Inflammatory macrophage (primary cell): ENCODE measurements at regions not wholly inside any gene's neighbourhood (a gene's known extent, or its start where the extent isn't known, plus 50 kb on each side); places are given as distances from the start of the nearest gene placed in this dataset.
A peak's percentile ranks its signal among the peaks of the same experiment; 100 is the strongest.

ENCODE experiments used
- DNase-seq, 2 donors: peaks; one replicate each; pipeline ENCODE4 v3.0.0-alpha.2; 2020 to 2022

DNA sequence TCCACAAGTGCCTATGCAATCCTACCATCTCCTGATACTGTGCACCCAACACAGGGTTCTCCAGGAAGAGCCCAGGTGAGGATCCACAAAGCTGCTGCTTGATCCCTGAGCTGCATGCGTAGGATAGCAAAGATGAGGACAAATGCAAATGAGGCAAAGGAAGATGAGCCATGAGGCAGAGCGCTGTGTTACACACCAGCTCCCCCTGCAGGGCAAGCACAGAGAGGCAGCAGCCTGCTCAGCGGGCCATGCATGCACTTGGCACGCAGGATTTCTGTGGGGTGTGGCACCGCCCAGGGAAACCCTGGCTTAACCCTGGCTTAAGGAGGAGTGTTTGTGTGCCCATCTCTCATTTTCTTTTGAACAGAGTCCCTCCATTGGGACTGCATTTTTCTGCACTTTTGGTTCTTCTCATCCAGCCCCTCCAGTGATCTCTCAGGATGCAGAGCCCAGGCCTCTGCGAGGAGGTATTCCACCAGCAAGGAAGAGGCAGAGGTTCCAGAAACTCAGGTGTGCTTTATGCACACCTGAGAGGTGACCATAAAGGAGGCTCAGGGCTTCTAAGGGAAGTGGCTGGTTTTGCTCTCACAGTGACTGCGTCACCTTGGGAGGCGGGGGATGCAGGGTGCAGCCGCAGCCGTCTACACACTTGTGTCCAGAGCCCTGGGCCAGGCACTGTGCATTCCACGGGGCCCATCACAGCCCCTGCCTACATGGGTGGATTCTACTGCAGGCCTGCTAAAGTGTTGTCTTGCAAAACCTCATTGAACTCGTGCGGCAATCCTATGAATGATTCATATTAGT lies 973.3 kb upstream of the TMEM132C start:
- peak; percentile 59 to 61 for DNase-seq

DNA sequence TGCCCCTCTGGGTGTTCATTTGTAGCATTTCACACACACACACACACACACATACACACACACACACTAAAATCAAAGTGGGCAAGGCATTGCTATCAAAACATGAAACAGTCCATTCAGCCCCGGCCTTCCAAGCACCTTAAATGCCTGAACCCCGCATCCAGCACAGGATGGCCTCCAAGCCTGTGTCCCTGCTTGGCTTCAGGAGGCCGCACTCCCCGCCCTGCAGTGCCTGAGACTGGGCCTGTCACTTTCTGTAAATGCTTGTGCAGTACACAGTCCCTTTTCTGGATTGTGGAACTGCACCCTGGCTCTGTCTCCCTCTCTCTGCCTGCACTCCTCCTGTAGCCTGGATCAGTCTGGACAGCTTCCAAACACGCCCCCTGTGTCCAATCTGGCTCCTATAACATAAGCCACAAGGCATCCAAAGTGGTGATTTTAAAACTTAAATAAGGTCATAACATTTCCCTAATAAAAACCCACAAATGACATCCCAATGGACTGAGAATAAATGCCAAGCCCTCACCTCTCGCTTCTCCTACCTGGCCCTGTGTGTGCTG lies 972.2 kb upstream of the TMEM132C start:
- no peak for DNase-seq

DNA sequence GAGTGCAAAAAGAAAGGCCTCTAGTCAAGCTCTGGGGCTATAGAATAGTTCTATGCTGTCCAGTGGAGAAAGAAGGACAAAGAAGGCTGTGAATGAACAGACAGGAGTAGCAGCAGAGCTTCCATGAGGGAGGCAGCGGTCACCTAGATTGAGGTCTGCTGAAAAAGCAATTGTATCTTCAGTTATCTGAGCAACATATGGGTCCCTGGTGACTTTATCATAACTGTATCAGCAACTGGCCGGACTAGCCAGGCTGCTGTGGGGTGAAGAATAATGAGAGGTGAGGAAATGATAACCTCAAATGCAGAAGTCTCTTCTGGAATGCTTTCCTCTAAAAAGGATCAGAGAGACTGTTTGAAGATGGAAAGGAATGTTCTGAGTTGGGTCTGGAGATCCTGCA lies 971.3 kb upstream of the TMEM132C start:
- no peak for DNase-seq

- DNase-seq, result no peak
These were observed 970.4 kb upstream of the TMEM132C start for GRCh38 chr12:127296591-127296990.

DNA sequence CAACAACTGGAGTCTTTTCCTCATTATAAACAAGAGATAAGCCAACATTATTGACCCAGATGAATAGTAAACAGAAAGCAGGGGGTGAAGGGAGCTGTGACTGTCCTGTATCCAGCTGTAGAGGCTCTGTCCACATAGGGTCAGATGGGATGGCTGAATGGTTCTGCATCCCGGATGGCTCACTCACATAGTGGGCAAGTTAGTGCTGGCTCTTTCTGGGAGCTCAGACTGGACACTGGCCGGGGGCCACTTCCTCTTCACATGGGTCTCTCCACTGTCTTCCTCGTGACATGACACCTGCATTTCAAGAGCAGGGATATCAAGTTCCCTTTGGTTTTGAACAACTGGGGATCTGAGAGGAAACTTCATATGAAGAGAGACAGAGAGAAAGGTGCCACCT lies 969.6 kb upstream of the TMEM132C start:
- DNase-seq, result no peak

- DNase-seq, result no peak
These were observed 966.9 kb upstream of the TMEM132C start for GRCh38 chr12:127300075-127300474.

- no peak for DNase-seq
These were observed 966.2 kb upstream of the TMEM132C start for GRCh38 chr12:127300753-127301152.

- no peak for DNase-seq
These were observed 965.1 kb upstream of the TMEM132C start for GRCh38 chr12:127301876-127302275.

GRCh38 chr12:127304751-127305725 lies 961.9 kb upstream of the TMEM132C start:
- DNase-seq, result no peak

GRCh38 chr12:127306604-127307215 lies 960.3 kb upstream of the TMEM132C start:
- DNase-seq, result no peak

- no peak for DNase-seq
These were observed 959.4 kb upstream of the TMEM132C start for GRCh38 chr12:127307528-127307927.

DNA sequence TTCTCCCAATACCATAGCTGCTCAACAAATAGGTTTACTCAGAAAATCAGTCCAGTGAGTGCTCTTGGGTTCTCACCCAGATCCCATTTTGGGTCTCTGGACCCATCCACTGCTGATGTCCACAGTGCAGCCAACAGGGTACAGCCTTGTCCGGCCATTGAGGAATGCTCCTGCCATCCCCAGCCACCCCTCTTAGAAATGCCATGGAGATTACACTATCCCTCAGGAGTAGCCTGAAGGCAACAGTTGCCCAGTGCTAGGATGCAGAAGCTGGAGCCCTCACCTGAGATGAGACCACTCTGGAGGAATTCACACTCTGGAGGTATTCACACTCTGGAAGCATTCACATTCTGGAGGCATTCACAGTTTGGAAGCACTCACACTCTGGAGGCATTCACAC lies 958.8 kb upstream of the TMEM132C start:
- no peak for DNase-seq

- DNase-seq, result no peak
These were observed 956.4 kb upstream of the TMEM132C start for GRCh38 chr12:127310548-127310947.

GRCh38 chr12:127311720-127312364 lies 955.1 kb upstream of the TMEM132C start:
- no peak for DNase-seq

DNA sequence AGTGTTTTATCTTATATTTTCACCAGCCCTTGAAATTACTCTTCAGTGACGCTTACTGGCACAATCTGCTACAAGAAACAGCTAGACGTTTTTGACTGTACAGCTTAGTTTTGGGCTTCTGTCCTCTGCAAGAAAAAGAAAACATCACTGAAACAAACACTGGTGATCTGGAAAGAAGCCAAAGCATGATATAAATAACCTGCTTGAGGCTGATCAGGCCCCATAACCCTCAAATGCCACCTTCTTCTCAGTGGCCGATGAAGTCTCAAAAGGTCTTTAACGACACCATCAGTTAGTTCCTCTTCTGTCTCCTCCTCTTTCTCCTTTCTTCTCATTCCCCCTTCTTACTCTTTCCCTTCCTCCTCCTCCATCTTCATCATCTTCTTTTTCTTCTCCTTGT lies 942.3 kb upstream of the TMEM132C start:
- DNase-seq, result no peak

GRCh38 chr12:127327986-127328385 lies 939.0 kb upstream of the TMEM132C start:
- DNase-seq, result no peak

GRCh38 chr12:127328867-127329266 lies 938.1 kb upstream of the TMEM132C start:
- DNase-seq, result no peak

- DNase-seq, result no peak
These were observed 932.6 kb upstream of the TMEM132C start for GRCh38 chr12:127334365-127334764.

GRCh38 chr12:127334912-127335644 lies 931.9 kb upstream of the TMEM132C start:
- no peak for DNase-seq

DNA sequence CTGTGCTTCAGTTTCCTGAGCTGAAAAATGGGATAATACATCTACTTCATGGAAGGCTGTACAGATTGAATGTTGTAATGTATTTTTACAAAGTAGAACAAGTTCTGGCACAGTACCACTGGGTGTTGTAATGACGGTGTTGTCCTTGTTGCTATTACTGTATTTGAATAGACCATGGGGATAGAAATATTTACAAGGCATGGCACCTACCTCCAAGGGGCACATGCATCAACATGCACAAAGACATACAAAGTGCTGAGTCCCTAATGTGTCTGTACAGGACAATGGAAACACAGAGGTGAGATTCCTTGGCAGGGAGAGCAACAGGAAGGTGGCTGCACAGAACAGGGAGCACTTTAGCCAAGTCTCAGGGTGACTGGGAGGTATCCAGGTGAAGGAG lies 930.6 kb upstream of the TMEM132C start:
- DNase-seq, result no peak

- no peak for DNase-seq
These were observed 927.9 kb upstream of the TMEM132C start for GRCh38 chr12:127339065-127339464.

DNA sequence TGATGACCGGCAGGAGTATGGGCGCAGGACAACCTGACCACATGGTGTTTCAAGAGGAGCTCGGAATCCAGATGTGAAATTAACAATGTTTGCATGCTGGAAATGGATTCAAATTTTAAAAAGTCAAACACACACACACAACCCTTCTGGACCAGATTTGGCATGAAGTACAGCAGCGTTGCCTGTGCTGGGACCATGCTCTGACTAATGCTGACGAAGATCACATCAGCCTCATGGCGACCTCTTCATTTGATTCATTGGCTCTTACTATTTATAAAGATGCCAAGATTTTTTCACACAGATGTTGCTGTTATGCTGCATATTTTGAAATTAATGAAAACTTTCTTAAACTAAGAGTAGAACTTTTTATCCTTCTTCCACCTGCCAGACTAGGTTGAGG lies 926.6 kb upstream of the TMEM132C start:
- no peak for DNase-seq
